HCT116 (cell line): ENCODE measurements at regions not wholly inside any gene's neighbourhood (a gene's known extent, or its start where the extent isn't known, plus 50 kb on each side); places are given as distances from the start of the nearest gene placed in this dataset.

Experiments used
- ATF3 ChIP-seq: IDR thresholded peaks from 2 replicates; pipeline ENCODE4 v1.6.1; 2012
- EGR1 ChIP-seq: IDR thresholded peaks from 2 replicates; pipeline ENCODE4 v1.6.1; 2012; ENCODE audit warnings: low read depth
- ELF1 ChIP-seq: IDR thresholded peaks from 2 replicates; pipeline ENCODE4 v1.6.1; 2012; ENCODE audit warnings: low read depth, borderline replicate concordance
- EZH2 ChIP-seq: fragments of 200-600 bp; sonication (generic); IDR thresholded peaks from 2 replicates; pipeline ENCODE4 v1.6.1; 2017; ENCODE audit warnings: antibody characterized with exemption, mixed run types
- FOSL1 ChIP-seq: IDR thresholded peaks from 2 replicates; pipeline ENCODE4 v1.6.1; 2012; ENCODE audit warnings: low read depth
- JUND ChIP-seq: IDR thresholded peaks from 2 replicates; pipeline ENCODE4 v1.6.1; 2012
- MAX ChIP-seq: IDR thresholded peaks from 2 replicates; pipeline ENCODE4 v1.6.1; 2012
- POLR2A ChIP-seq: IDR thresholded peaks from 2 replicates; pipeline ENCODE4 v1.7.0; 2011; ENCODE audit warnings: borderline replicate concordance; ENCODE audit not compliant: insufficient read depth, insufficient read length; ENCODE audit errors: extremely low read depth
- POLR2AphosphoS5 ChIP-seq: IDR thresholded peaks from 2 replicates; pipeline ENCODE4 v1.6.1; 2011; ENCODE audit warnings: mild to moderate bottlenecking, low read depth, low read length, moderate library complexity
- REST ChIP-seq: IDR thresholded peaks from 2 replicates; pipeline ENCODE4 v1.6.1; 2012; ENCODE audit warnings: low read depth
- SIN3A ChIP-seq: IDR thresholded peaks from 2 replicates; pipeline ENCODE4 v1.6.1; 2012; ENCODE audit warnings: low read depth
- YY1 ChIP-seq: IDR thresholded peaks from 2 replicates; pipeline ENCODE4 v1.6.1; 2011; ENCODE audit warnings: low read length, low read depth, moderate library complexity, mild to moderate bottlenecking; ENCODE audit not compliant: insufficient replicate concordance; ENCODE audit errors: extremely low read depth
- ZNF274 ChIP-seq: fragments of 200-500 bp; sonication (Bioruptor generic); IDR thresholded peaks from 2 replicates; pipeline ENCODE4 v1.6.1; 2014; ENCODE audit warnings: mild to moderate bottlenecking, low read depth, low read length, inconsistent platforms
- TF ChIP-seq, protein P1 (sequence below), 3 experiments: fragments of 200-600 bp in 1 of 3; sonication (generic) in 1 of 3; IDR thresholded peaks in 2 of 3; conservative IDR thresholded peaks in 1 of 3; 2 replicates each; pipeline ENCODE4 v1.5.1; 2012 to 2017; ENCODE audit warnings: low read depth in 2 of 3, low read length in 2 of 3, antibody characterized with exemption in 1 of 3, borderline replicate concordance in 1 of 3, control low read depth in 1 of 3, mild to moderate bottlenecking in 1 of 3, mixed read lengths in 1 of 3, mixed run types in 1 of 3, moderate library complexity in 1 of 3; ENCODE audit not compliant: insufficient read depth in 1 of 3

- TF ChIP-seq, protein P1, sequence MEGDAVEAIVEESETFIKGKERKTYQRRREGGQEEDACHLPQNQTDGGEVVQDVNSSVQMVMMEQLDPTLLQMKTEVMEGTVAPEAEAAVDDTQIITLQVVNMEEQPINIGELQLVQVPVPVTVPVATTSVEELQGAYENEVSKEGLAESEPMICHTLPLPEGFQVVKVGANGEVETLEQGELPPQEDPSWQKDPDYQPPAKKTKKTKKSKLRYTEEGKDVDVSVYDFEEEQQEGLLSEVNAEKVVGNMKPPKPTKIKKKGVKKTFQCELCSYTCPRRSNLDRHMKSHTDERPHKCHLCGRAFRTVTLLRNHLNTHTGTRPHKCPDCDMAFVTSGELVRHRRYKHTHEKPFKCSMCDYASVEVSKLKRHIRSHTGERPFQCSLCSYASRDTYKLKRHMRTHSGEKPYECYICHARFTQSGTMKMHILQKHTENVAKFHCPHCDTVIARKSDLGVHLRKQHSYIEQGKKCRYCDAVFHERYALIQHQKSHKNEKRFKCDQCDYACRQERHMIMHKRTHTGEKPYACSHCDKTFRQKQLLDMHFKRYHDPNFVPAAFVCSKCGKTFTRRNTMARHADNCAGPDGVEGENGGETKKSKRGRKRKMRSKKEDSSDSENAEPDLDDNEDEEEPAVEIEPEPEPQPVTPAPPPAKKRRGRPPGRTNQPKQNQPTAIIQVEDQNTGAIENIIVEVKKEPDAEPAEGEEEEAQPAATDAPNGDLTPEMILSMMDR (IDR thresholded peaks at IDR 0.05 in 2 of 3, conservative IDR thresholded peaks at IDR 0.05 in 1 of 3; ENCODE audit: borderline replicate concordance in 1 of 3, insufficient read depth in 1 of 3, low read depth in 2 of 3, low read length in 2 of 3) = no peak
- TF ChIP-seq YY1 (no peak), EZH2 (no peak), MAX (no peak), FOSL1 (no peak), ELF1 (no peak), POLR2A (no peak), ATF3 (no peak), SIN3A (no peak), ZNF274 (no peak), REST (no peak), POLR2AphosphoS5 (no peak), JUND (no peak), EGR1 (no peak)
Observed at GRCh38 chr6:130754786-130755367, 72.3 kb upstream of the SMLR1 start.
